GM10248 (cell line): ENCODE measurements at regions not wholly inside any gene's neighbourhood (a gene's known extent, or its start where the extent isn't known, plus 50 kb on each side); places are given as distances from the start of the nearest gene placed in this dataset.

ENCODE experiments used
- CTCF ChIA-PET: fragments of 300-600 bp; sonication (Branson Sonifier 250); formaldehyde crosslinking; extraction: SDS; loops from one replicate; lab custom pipeline; 2021; ENCODE audit warnings: antibody characterized with exemption; lab: Yijun Ruan, JAX
- POLR2A ChIA-PET: fragments of 350-650 bp; sonication (Branson Sonifier 250); formaldehyde crosslinking; extraction: SDS; loops from one replicate; lab custom pipeline; 2020; ENCODE audit warnings: antibody characterized with exemption; lab: Yijun Ruan, JAX
- DNase-seq: peaks from one replicate; pipeline ENCODE4 v3.0.0; 2012; ENCODE audit errors: extremely low spot score
- CTCF ChIP-seq: IDR thresholded peaks from 2 replicates; pipeline ENCODE4 v1.5.1; 2012; ENCODE audit warnings: mild to moderate bottlenecking, low read depth; ENCODE audit errors: extremely low read depth, missing control alignments, control extremely low read depth

- TF ChIP-seq CTCF = no peak
- POLR2A ChIA-PET = no interaction called here
- CTCF ChIA-PET = no interaction called here
- DNase-seq = no peak
Measured at GRCh38 chr1:4366091-4366490, 288.3 kb upstream of the AJAP1 start.

GRCh38 chr1:4367230-4367777 is 287.1 kb upstream of the AJAP1 start:
- ChIA-PET POLR2A (no interaction called here), CTCF (no interaction called here)
- DNase-seq = no peak
- no peak for TF ChIP-seq CTCF

GRCh38 chr1:4369335-4369734 is 285.1 kb upstream of the AJAP1 start:
- no peak for TF ChIP-seq CTCF
- CTCF ChIA-PET = no interaction called here
- no peak for DNase-seq
- POLR2A ChIA-PET = no interaction called here

- DNase-seq = no peak
- CTCF ChIA-PET = no interaction called here
- no peak for TF ChIP-seq CTCF
Measured at GRCh38 chr1:4371849-4372248, 282.6 kb upstream of the AJAP1 start.

GRCh38 chr1:4375812-4376211 is 278.6 kb upstream of the AJAP1 start:
- POLR2A ChIA-PET = no interaction called here
- TF ChIP-seq CTCF = no peak
- CTCF ChIA-PET = no interaction called here
- no peak for DNase-seq

More at GRCh38 chr1:4371849-4372248, 282.6 kb upstream of the AJAP1 start:
- POLR2A ChIA-PET = no interaction called here

- TF ChIP-seq CTCF = no peak
- POLR2A ChIA-PET = no interaction called here
- CTCF ChIA-PET = no interaction called here
- DNase-seq = no peak
Measured at GRCh38 chr1:4379451-4380175, 274.8 kb upstream of the AJAP1 start.
